ENCODE measurements at regions not wholly inside any gene's neighbourhood (a gene's known extent, or its start where the extent isn't known, plus 50 kb on each side); places are given as distances from the start of the nearest gene placed in this dataset.

DNA sequence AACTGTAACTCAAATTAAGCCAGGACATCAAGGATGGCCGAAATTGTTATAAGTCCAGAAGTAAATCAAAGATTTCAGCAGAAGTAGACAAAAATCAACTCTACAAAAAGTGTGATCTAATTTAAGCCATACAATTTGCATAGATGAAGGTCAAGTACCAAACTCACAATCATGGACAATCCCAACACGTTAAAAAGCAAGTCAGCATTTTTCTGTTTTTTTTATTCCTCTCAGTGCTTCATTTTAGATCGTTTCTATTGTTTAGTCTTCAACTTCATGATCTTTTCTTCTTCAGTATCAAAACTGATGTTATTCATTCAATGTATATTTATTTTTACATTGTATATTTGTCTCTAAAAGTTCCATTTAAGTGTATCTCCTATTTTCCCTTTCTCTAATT is 674.3 kb upstream of the PHF14 start:
- H3K9me3 ChIP-seq (ENCODE audit: control insufficient read depth in 1 of 2, insufficient read depth in 1 of 2, low read depth in 1 of 2, low read length in 2 of 2) = no peaks in the 10 kb centered on the region
- no peak for DNase-seq (ENCODE audit: low read depth, low spot score)

More for the DNA sequence above, 674.3 kb upstream of the PHF14 start:
- H3K27me3 ChIP-seq (ENCODE audit: insufficient read depth, low read length) = no peaks in the 10 kb centered on the region
- H2AFZ ChIP-seq (ENCODE audit: low read depth, low read length, poor library complexity, severe bottlenecking) = no peak overlapping the region
- H3K36me3 ChIP-seq (ENCODE audit: control insufficient read depth in 1 of 2, insufficient read depth in 2 of 2, low read length in 2 of 2) = no peaks in the 10 kb centered on the region
- H3K79me2 ChIP-seq (ENCODE audit: insufficient read depth, low read length) = no peaks in the 10 kb centered on the region
- ChIA-PET CTCF (no interaction called here), POLR2A (no interaction called here), RAD21 (ENCODE audit: low non-redundant PET in 1 of 2, low total read pairs in 2 of 2, uncharacterized antibody in 2 of 2, unreplicated experiment in 2 of 2) (no interaction called here)
- intact Hi-C loops (cut with micrococcal nuclease) = no loop called here
- TF ChIP-seq CBX3 (IDR thresholded peaks at IDR 0.05; ENCODE audit: low read depth) (no peak), RAD21 (IDR thresholded peaks at IDR 0.05; ENCODE audit: low read depth) (no peak), SP1 (IDR thresholded peaks at IDR 0.05; ENCODE audit: low read depth) (no peak), FOSL1 (IDR thresholded peaks at IDR 0.05; ENCODE audit: low read depth) (no peak), TCF7L2 (IDR thresholded peaks at IDR 0.05; ENCODE audit: borderline replicate concordance, extremely low read depth, insufficient read depth, insufficient read length) (no peak), YY1 (IDR thresholded peaks at IDR 0.05; ENCODE audit: extremely low read depth, insufficient replicate concordance, low read depth, low read length) (no peak), REST (IDR thresholded peaks at IDR 0.05; ENCODE audit: low read depth) (no peak), CEBPB (IDR thresholded peaks at IDR 0.05; ENCODE audit: low read depth) (no peak), SIN3A (IDR thresholded peaks at IDR 0.05; ENCODE audit: low read depth) (no peak), ELF1 (IDR thresholded peaks at IDR 0.05; ENCODE audit: borderline replicate concordance, low read depth) (no peak), EGR1 (IDR thresholded peaks at IDR 0.05; ENCODE audit: low read depth) (no peak), POLR2AphosphoS5 (IDR thresholded peaks at IDR 0.05; ENCODE audit: low read depth, low read length) (no peak), MAX (IDR thresholded peaks at IDR 0.05) (no peak), JUND (IDR thresholded peaks at IDR 0.05) (no peak), SRF (IDR thresholded peaks at IDR 0.05; ENCODE audit: low read depth) (no peak), ZFX (IDR thresholded peaks at IDR 0.05) (no peak)
- TF ChIP-seq, protein P1, sequence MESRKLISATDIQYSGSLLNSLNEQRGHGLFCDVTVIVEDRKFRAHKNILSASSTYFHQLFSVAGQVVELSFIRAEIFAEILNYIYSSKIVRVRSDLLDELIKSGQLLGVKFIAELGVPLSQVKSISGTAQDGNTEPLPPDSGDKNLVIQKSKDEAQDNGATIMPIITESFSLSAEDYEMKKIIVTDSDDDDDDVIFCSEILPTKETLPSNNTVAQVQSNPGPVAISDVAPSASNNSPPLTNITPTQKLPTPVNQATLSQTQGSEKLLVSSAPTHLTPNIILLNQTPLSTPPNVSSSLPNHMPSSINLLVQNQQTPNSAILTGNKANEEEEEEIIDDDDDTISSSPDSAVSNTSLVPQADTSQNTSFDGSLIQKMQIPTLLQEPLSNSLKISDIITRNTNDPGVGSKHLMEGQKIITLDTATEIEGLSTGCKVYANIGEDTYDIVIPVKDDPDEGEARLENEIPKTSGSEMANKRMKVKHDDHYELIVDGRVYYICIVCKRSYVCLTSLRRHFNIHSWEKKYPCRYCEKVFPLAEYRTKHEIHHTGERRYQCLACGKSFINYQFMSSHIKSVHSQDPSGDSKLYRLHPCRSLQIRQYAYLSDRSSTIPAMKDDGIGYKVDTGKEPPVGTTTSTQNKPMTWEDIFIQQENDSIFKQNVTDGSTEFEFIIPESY (IDR thresholded peaks at IDR 0.05; ENCODE audit: extremely low read depth, insufficient replicate concordance, low read length) = no peak
- TF ChIP-seq, protein P2, sequence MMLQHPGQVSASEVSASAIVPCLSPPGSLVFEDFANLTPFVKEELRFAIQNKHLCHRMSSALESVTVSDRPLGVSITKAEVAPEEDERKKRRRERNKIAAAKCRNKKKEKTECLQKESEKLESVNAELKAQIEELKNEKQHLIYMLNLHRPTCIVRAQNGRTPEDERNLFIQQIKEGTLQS (IDR thresholded peaks at IDR 0.05) = no peak
- no peak overlapping the region for H3K9ac ChIP-seq (ENCODE audit: low read length)
- no peak overlapping the region for H3K4me2 ChIP-seq (ENCODE audit: low read length)
- BruUV-seq (replicated peaks) = no TSS peak
- H4K20me1 ChIP-seq (ENCODE audit: insufficient read depth) = no peaks in the 10 kb centered on the region
- no peak overlapping the region for H3K27ac ChIP-seq (ENCODE audit: low read depth, low read length)
- ATAC-seq = no peak
- no peaks in the 10 kb centered on the region for H3K4me1 ChIP-seq (ENCODE audit: control insufficient read depth in 1 of 2, insufficient read depth in 2 of 2, low read length in 2 of 2)
- H3K9me2 ChIP-seq (ENCODE audit: insufficient read depth) = no peaks in the 10 kb centered on the region
- H3K4me3 ChIP-seq (replicated peaks in 1 of 2; ENCODE audit: low read depth in 1 of 2, low read length in 2 of 2) = no peak overlapping the region
